DOHH2 (cell line): ENCODE measurements at regions not wholly inside any gene's neighbourhood (a gene's known extent, or its start where the extent isn't known, plus 50 kb on each side); places are given as distances from the start of the nearest gene placed in this dataset.
"Not testable (repeated sequence)": the region's sequence is repeated elsewhere in the genome, so short reads cannot be mapped to it uniquely, and the experiment has no call there.

Experiments used
- H3F3A ChIP-seq: fragments of 200-600 bp; sonication (generic), shearing (Covaris generic); 2 replicates; pipeline ENCODE4 v1.6.0; 2016; ENCODE audit warnings: antibody characterized with exemption, mild to moderate bottlenecking; ENCODE audit not compliant: control insufficient read depth, insufficient read depth
- H3K27ac ChIP-seq: fragments of 200-600 bp; sonication (generic); 2 replicates; pipeline ENCODE4 v1.5.1; 2014; ENCODE audit warnings: low read depth, mild to moderate bottlenecking, low read length, moderate library complexity
- H3K27me3 ChIP-seq: fragments of 200-600 bp; sonication (generic); 2 replicates; pipeline ENCODE4 v1.6.1; 2014; ENCODE audit warnings: mild to moderate bottlenecking, low read length, mixed read lengths; ENCODE audit not compliant: control insufficient read depth
- H3K36me3 ChIP-seq: fragments of 200-600 bp; sonication (generic); 2 replicates; pipeline ENCODE4 v1.6.1; 2014; ENCODE audit warnings: mild to moderate bottlenecking, low read length, moderate library complexity, mixed read lengths; ENCODE audit not compliant: control insufficient read depth
- H3K4me1 ChIP-seq: fragments of 200-600 bp; sonication (generic); 2 replicates; pipeline ENCODE4 v1.6.1; 2014; ENCODE audit warnings: mild to moderate bottlenecking, low read length, mixed read lengths; ENCODE audit not compliant: control insufficient read depth
- H3K4me2 ChIP-seq: fragments of 200-600 bp; sonication (generic); 2 replicates; pipeline ENCODE4 v1.6.0; 2014; ENCODE audit warnings: mild to moderate bottlenecking, low read length, moderate library complexity
- H3K4me3 ChIP-seq: fragments of 200-600 bp; sonication (generic); 2 replicates; pipeline ENCODE4 v1.5.1; 2014; ENCODE audit warnings: mild to moderate bottlenecking, low read length, mixed read lengths
- H3K79me2 ChIP-seq: fragments of 200-600 bp; sonication (generic); 2 replicates; pipeline ENCODE4 v1.6.1; 2014; ENCODE audit warnings: mild to moderate bottlenecking, low read length, mixed read lengths; ENCODE audit not compliant: control insufficient read depth
- H3K9me2 ChIP-seq: fragments of 200-600 bp; sonication (generic); replicated peaks from 2 replicates; pipeline ENCODE4 v1.6.1; 2014; ENCODE audit warnings: mild to moderate bottlenecking, low read length, mixed read lengths; ENCODE audit not compliant: control insufficient read depth
- H3K9me3 ChIP-seq: fragments of 200-600 bp; sonication (generic); 2 replicates; pipeline ENCODE4 v1.6.1; 2014; ENCODE audit warnings: antibody characterized with exemption, low read length, mixed read lengths; ENCODE audit not compliant: control insufficient read depth, insufficient read depth
- H4K20me1 ChIP-seq: fragments of 200-600 bp; sonication (generic); 2 replicates; pipeline ENCODE4 v1.6.0; 2014; ENCODE audit warnings: low read depth, mild to moderate bottlenecking, antibody characterized with exemption, low read length, moderate library complexity; ENCODE audit not compliant: control insufficient read depth, insufficient read depth
- CTCF ChIP-seq: fragments of 200-600 bp; sonication (generic); IDR thresholded peaks from one replicate; pipeline ENCODE4 v1.5.1; 2014; ENCODE audit warnings: antibody characterized with exemption, mild to moderate bottlenecking, low read depth, low read length; ENCODE audit not compliant: poor library complexity, severe bottlenecking
- EZH2phosphoT487 ChIP-seq: fragments of 200-600 bp; sonication (generic); IDR thresholded peaks from 2 replicates; pipeline ENCODE4 v1.6.1; 2017; ENCODE audit warnings: borderline replicate concordance, mild to moderate bottlenecking, antibody characterized with exemption, low read length, moderate library complexity, mixed read lengths

GRCh38 chr7:103244865-103245264 lies 52.4 kb upstream of the PMPCB start:
- H3K79me2 ChIP-seq, H4K20me1 ChIP-seq, H3K9me2 ChIP-seq, H3K4me3 ChIP-seq, H3K9me3 ChIP-seq, H3F3A ChIP-seq, H3K4me2 ChIP-seq, H3K27ac ChIP-seq, H3K27me3 ChIP-seq, H3K36me3 ChIP-seq, H3K4me1 ChIP-seq: not testable (repeated sequence)

GRCh38 chr7:103240806-103241205 lies 56.4 kb upstream of the PMPCB start:
- Histone ChIP-seq H3K4me1 (peaks cover 6% of the 10 kb centered on the region), H3K36me3 (no peaks in the 10 kb centered on the region), H3K4me2 (no peak overlapping the region), H3K9me3 (no peaks in the 10 kb centered on the region), H4K20me1 (no peaks in the 10 kb centered on the region), H3F3A (no peaks in the 10 kb centered on the region), H3K27me3 (no peaks in the 10 kb centered on the region), H3K4me3 (no peak overlapping the region), H3K9me2 (no peaks in the 10 kb centered on the region), H3K79me2 (no peaks in the 10 kb centered on the region), H3K27ac (no peak overlapping the region)
- TF ChIP-seq CTCF (no peak), EZH2phosphoT487 (no peak)

GRCh38 chr7:103235824-103236223 lies 61.4 kb upstream of the PMPCB start:
- not testable (repeated sequence) for H3K36me3 ChIP-seq, H3K27ac ChIP-seq, H3K4me1 ChIP-seq, H3F3A ChIP-seq, H3K9me2 ChIP-seq, H3K27me3 ChIP-seq, H3K79me2 ChIP-seq, H4K20me1 ChIP-seq, H3K4me3 ChIP-seq, H3K4me2 ChIP-seq, H3K9me3 ChIP-seq

- not testable (repeated sequence) for H3K27ac ChIP-seq, H3K9me3 ChIP-seq, H3K27me3 ChIP-seq, H4K20me1 ChIP-seq, H3K4me2 ChIP-seq, H3K4me1 ChIP-seq, H3F3A ChIP-seq, H3K4me3 ChIP-seq, H3K9me2 ChIP-seq, H3K36me3 ChIP-seq, H3K79me2 ChIP-seq
Measured at GRCh38 chr7:103234877-103235276, 62.4 kb upstream of the PMPCB start.

GRCh38 chr7:103227787-103228186 lies 69.4 kb upstream of the PMPCB start:
- not testable (repeated sequence) for H3K9me2 ChIP-seq, H3F3A ChIP-seq, H3K9me3 ChIP-seq, H3K36me3 ChIP-seq, H3K79me2 ChIP-seq, H4K20me1 ChIP-seq, H3K27me3 ChIP-seq
- H3K4me3 ChIP-seq: peak overlapping the region; percentile 51
- H3K4me2 ChIP-seq: peak overlapping the region; percentile 67
- H3K4me1 ChIP-seq: peaks cover 50% of the 10 kb centered on the region
- H3K27ac ChIP-seq: peak overlapping the region; percentile 81

GRCh38 chr7:103225798-103226197 lies 71.4 kb upstream of the PMPCB start:
- H3K9me2 ChIP-seq, H3K79me2 ChIP-seq, H3F3A ChIP-seq, H3K4me2 ChIP-seq, H3K36me3 ChIP-seq, H3K9me3 ChIP-seq, H3K4me3 ChIP-seq, H3K27ac ChIP-seq, H4K20me1 ChIP-seq, H3K27me3 ChIP-seq: not testable (repeated sequence)
- peaks cover 53% of the 10 kb centered on the region for H3K4me1 ChIP-seq

- Histone ChIP-seq H3K4me2 (peak overlapping the region; percentile 33), H3K4me1 (peaks cover 35% of the 10 kb centered on the region), H3K4me3 (peak overlapping the region; percentile 3; the same call in 1 of the 2 replicates)
- not testable (repeated sequence) for H3K9me3 ChIP-seq, H3F3A ChIP-seq, H3K9me2 ChIP-seq, H3K27ac ChIP-seq, H3K36me3 ChIP-seq, H4K20me1 ChIP-seq, H3K27me3 ChIP-seq, H3K79me2 ChIP-seq
Measured at GRCh38 chr7:103223065-103223464, 74.2 kb upstream of the NAPEPLD start.

GRCh38 chr7:103211049-103211448 lies 62.1 kb upstream of the NAPEPLD start:
- H3F3A ChIP-seq: not testable (repeated sequence)

More at GRCh38 chr7:103211049-103211448, 62.1 kb upstream of the NAPEPLD start:
- not testable (repeated sequence) for H3K79me2 ChIP-seq, H3K4me3 ChIP-seq, H4K20me1 ChIP-seq, H3K4me2 ChIP-seq, H3K9me2 ChIP-seq, H3K36me3 ChIP-seq, H3K27me3 ChIP-seq, H3K9me3 ChIP-seq, H3K4me1 ChIP-seq, H3K27ac ChIP-seq
